B cell (primary cell): ENCODE measurements at regions not wholly inside any gene's neighbourhood (a gene's known extent, or its start where the extent isn't known, plus 50 kb on each side); places are given as distances from the start of the nearest gene placed in this dataset.
"Not testable (repeated sequence)": the region's sequence is repeated elsewhere in the genome, so short reads cannot be mapped to it uniquely, and the experiment has no call there.

Experiments
- ATAC-seq: fragments of 200-7000 bp; cut with Tn5 transposase; one replicate; pipeline ENCODE4 v1.10.0; 2021; ENCODE audit warnings: low read depth, mild to moderate bottlenecking, moderate number of reproducible peaks, moderate library complexity
- CTCF ChIA-PET: fragments of 350-600 bp; sonication (Branson Sonifier 250); formaldehyde crosslinking; loops from one replicate; lab custom pipeline; 2021; ENCODE audit warnings: antibody characterized with exemption, inconsistent platforms; lab: Charles Lee
- POLR2A ChIA-PET: fragments of 350-600 bp; sonication (Branson Sonifier 250); formaldehyde crosslinking; loops from one replicate; lab custom pipeline; 2021; ENCODE audit warnings: antibody characterized with exemption; lab: Charles Lee
- DNase-seq: peaks from one replicate; pipeline ENCODE4 v3.0.0; 2013
- H2AFZ ChIP-seq: 2 replicates; pipeline ENCODE4 v1.6.1; 2012; ENCODE audit warnings: mild to moderate bottlenecking, low read depth, low read length; ENCODE audit not compliant: insufficient read depth, poor library complexity, severe bottlenecking
- H3K27ac ChIP-seq, 2 donors: 1 replicate in 1 of 2; 2 replicates in 1 of 2; pipeline ENCODE4 v1.5.1; 2012 to 2013; ENCODE audit warnings: low read length in 2 of 2, mild to moderate bottlenecking in 2 of 2, moderate library complexity in 1 of 2
- H3K27me3 ChIP-seq, 4 experiments: fragments of 200-600 bp in 1 of 4; sonication (generic) in 1 of 4; replicated peaks in 1 of 4; 1 replicate in 2 of 4; 2 replicates in 2 of 4; pipeline versions ENCODE4 v1.6.1 to v1.7.0; 2013 to 2016; ENCODE audit warnings: low read length in 3 of 4, mild to moderate bottlenecking in 2 of 4, mixed read lengths in 1 of 4, moderate library complexity in 1 of 4; ENCODE audit not compliant: insufficient read depth in 4 of 4, control insufficient read depth in 3 of 4; ENCODE audit errors: control extremely low read depth in 1 of 4
- H3K36me3 ChIP-seq, 2 experiments: replicated peaks in 1 of 2; 1 replicate in 1 of 2; 2 replicates in 1 of 2; pipeline versions ENCODE4 v1.6.1 to v1.7.1; 2013; ENCODE audit warnings: low read length in 1 of 2; ENCODE audit not compliant: insufficient read depth in 2 of 2, control insufficient read depth in 1 of 2; ENCODE audit errors: control extremely low read depth in 1 of 2, extremely low read depth in 1 of 2
- H3K4me1 ChIP-seq, 2 donors: fragments of 200-600 bp in 1 of 2; sonication (generic) in 1 of 2; 1 replicate in 1 of 2; 2 replicates in 1 of 2; pipeline versions ENCODE4 v1.5.1 to v1.6.1; 2013 to 2017; ENCODE audit warnings: low read length in 2 of 2; ENCODE audit not compliant: control insufficient read depth in 2 of 2, insufficient read depth in 2 of 2
- H3K4me2 ChIP-seq: replicated peaks from 2 replicates; pipeline ENCODE3; 2012; ENCODE audit warnings: mild to moderate bottlenecking, low read depth, low read length; ENCODE audit not compliant: poor library complexity, severe bottlenecking
- H3K4me3 ChIP-seq, 5 experiments: fragments of 200-600 bp in 1 of 5; sonication (generic) in 1 of 5; 1 replicate in 3 of 5; 2 replicates in 2 of 5; pipeline versions ENCODE4 v1.5.1 to v1.7.0; 2011 to 2016; ENCODE audit warnings: low read length in 4 of 5, mild to moderate bottlenecking in 4 of 5, low read depth in 2 of 5, control low read depth in 1 of 5, moderate library complexity in 1 of 5; ENCODE audit not compliant: insufficient read depth in 1 of 5; ENCODE audit errors: control extremely low read depth in 1 of 5, extremely low read depth in 1 of 5
- H3K79me2 ChIP-seq: fragments of 200-600 bp; sonication (generic); one replicate; pipeline ENCODE4 v1.6.0; 2016; ENCODE audit warnings: low read length; ENCODE audit not compliant: control insufficient read depth, insufficient read depth
- H3K9ac ChIP-seq: fragments of 200-600 bp; sonication (generic); 2 replicates; pipeline ENCODE4 v1.6.1; 2017; ENCODE audit warnings: mild to moderate bottlenecking, low read length, moderate library complexity
- H3K9me3 ChIP-seq, 3 donors: one replicate each; pipeline versions ENCODE4 v1.6.1 to v1.7.1; 2013; ENCODE audit warnings: low read length in 2 of 3; ENCODE audit not compliant: control insufficient read depth in 2 of 3, insufficient read depth in 1 of 3; ENCODE audit errors: control extremely low read depth in 1 of 3
- H4K20me1 ChIP-seq: 2 replicates; pipeline ENCODE4 v1.6.0; 2012; ENCODE audit warnings: mild to moderate bottlenecking, low read length; ENCODE audit not compliant: insufficient read depth, control insufficient read depth, poor library complexity, severe bottlenecking
- H3K27ac Mint-ChIP-seq: one replicate; pipeline ENCODE4 v1.8.0; 2021; ENCODE audit warnings: mixed read lengths
- H3K27me3 Mint-ChIP-seq: one replicate; pipeline ENCODE4 v1.8.0; 2021; ENCODE audit warnings: mixed read lengths
- H3K4me1 Mint-ChIP-seq: one replicate; pipeline ENCODE4 v1.8.0; 2021; ENCODE audit warnings: mixed read lengths
- H3K4me3 Mint-ChIP-seq: one replicate; pipeline ENCODE4 v1.8.0; 2021; ENCODE audit warnings: mixed read lengths
- H3K9me3 Mint-ChIP-seq: one replicate; pipeline ENCODE4 v1.8.0; 2022; ENCODE audit warnings: mixed read lengths; ENCODE audit not compliant: insufficient read depth
- EZH2 ChIP-seq: IDR thresholded peaks from 2 replicates; pipeline ENCODE4 v1.6.1; 2012; ENCODE audit warnings: borderline replicate concordance, low read depth, mild to moderate bottlenecking, moderate library complexity, low read length; ENCODE audit not compliant: insufficient read depth, poor library complexity, severe bottlenecking
- WGBS: methylation state at CpG from one replicate; pipeline ENCODE4 v1.1.5; 2013; ENCODE audit warnings: missing lambda C conversion rate; ENCODE audit not compliant: insufficient coverage; 5-methylcytosine and 5-hydroxymethylcytosine counted together
- intact Hi-C: fragments of 100-400 bp; cut with micrococcal nuclease; formaldehyde crosslinking; loops from one replicate; pipeline ENCODE4 v1.10.0; 2022
- TF ChIP-seq, protein P1 (sequence below): fragments of 200-600 bp; IDR thresholded peaks from one replicate; pipeline ENCODE4 v1.8.0; 2022; ENCODE audit warnings: antibody characterized with exemption, mild to moderate bottlenecking

DNA sequence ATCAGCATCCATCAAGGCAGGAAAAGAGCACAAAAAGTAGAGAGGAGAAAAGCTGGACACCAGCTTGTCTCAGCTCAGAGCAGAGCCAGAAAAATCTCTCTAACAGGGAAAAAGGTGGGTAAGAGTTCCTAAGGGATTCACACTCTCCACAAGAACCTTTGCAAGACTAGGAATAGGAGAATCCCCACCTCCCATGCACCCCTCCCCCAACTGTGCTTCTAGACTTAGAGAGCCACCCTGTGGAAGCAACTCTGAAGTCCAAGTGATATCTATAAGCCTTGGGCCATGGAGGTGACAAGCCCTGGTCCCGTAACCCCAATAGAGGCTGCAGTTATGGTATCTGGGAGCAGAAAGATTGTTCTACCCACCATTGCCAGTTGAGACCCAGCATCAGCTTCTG is 267.6 kb upstream of the MTMR8 start:
- Histone ChIP-seq H3K9me3 (no peaks in the 10 kb centered on the region), H3K9ac (no peak overlapping the region), H2AFZ (no peak overlapping the region), H3K27me3 (no peaks in the 10 kb centered on the region), H4K20me1 (no peaks in the 10 kb centered on the region), H3K36me3 (no peaks in the 10 kb centered on the region), H3K27ac (no peak overlapping the region), H3K79me2 (no peaks in the 10 kb centered on the region), H3K4me3 (no peak overlapping the region), H3K4me2 (no peak overlapping the region), H3K4me1 (no peaks in the 10 kb centered on the region)
- H3K9me3 Mint-ChIP-seq, result peaks cover 8% of the 10 kb centered on the region
- POLR2A ChIA-PET, result no interaction called here
- WGBS, result no CpG with 5 or more reads among the region's 1 CpG
- TF ChIP-seq, protein P1, sequence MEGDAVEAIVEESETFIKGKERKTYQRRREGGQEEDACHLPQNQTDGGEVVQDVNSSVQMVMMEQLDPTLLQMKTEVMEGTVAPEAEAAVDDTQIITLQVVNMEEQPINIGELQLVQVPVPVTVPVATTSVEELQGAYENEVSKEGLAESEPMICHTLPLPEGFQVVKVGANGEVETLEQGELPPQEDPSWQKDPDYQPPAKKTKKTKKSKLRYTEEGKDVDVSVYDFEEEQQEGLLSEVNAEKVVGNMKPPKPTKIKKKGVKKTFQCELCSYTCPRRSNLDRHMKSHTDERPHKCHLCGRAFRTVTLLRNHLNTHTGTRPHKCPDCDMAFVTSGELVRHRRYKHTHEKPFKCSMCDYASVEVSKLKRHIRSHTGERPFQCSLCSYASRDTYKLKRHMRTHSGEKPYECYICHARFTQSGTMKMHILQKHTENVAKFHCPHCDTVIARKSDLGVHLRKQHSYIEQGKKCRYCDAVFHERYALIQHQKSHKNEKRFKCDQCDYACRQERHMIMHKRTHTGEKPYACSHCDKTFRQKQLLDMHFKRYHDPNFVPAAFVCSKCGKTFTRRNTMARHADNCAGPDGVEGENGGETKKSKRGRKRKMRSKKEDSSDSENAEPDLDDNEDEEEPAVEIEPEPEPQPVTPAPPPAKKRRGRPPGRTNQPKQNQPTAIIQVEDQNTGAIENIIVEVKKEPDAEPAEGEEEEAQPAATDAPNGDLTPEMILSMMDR, result no peak
- no peak for TF ChIP-seq EZH2
- ATAC-seq (no peak), DNase-seq (no peak)
- no peak overlapping the region for H3K27ac Mint-ChIP-seq
- no peaks in the 10 kb centered on the region for H3K4me1 Mint-ChIP-seq
- no peak overlapping the region for H3K4me3 Mint-ChIP-seq
- intact Hi-C loops, result no loop called here
- CTCF ChIA-PET, result no interaction called here
- H3K27me3 Mint-ChIP-seq, result no peaks in the 10 kb centered on the region

DNA sequence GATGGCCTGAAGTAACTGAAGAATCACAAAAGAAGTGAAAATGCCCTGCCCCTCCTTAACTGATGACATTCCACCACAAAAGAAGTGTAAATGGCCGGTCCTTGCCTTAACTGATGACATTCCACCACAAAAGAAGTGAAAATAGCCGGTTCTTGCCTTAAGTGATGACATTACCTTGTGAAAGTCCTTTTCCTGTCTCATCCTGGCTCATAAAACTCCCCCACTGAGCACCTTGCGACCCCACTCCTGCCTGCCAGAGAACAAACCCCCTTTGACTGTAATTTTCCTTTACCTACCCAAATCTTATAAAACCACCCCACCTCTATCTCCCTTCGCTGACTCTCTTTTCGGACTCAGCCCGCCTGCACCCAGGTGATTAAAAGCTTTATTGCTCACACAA is 262.0 kb upstream of the MTMR8 start:
- H2AFZ ChIP-seq, H3K27me3 Mint-ChIP-seq, H3K36me3 ChIP-seq, H3K27ac Mint-ChIP-seq, POLR2A ChIA-PET, CTCF ChIA-PET, H3K4me2 ChIP-seq, H3K4me3 ChIP-seq, H3K27ac ChIP-seq, intact Hi-C loops, H3K27me3 ChIP-seq, H3K4me1 ChIP-seq, ATAC-seq, H3K9me3 ChIP-seq, H3K9me3 Mint-ChIP-seq, H3K4me3 Mint-ChIP-seq, H4K20me1 ChIP-seq, H3K4me1 Mint-ChIP-seq, H3K79me2 ChIP-seq, H3K9ac ChIP-seq, DNase-seq: not testable (repeated sequence)
- 30% methylated on average over 4 of the region's 6 CpGs for WGBS
